ENCODE measurements at regions not wholly inside any gene's neighbourhood (a gene's known extent, or its start where the extent isn't known, plus 50 kb on each side); places are given as distances from the start of the nearest gene placed in this dataset.
"Not testable (repeated sequence)": the region's sequence is repeated elsewhere in the genome, so short reads cannot be mapped to it uniquely, and the experiment has no call there.

DNA sequence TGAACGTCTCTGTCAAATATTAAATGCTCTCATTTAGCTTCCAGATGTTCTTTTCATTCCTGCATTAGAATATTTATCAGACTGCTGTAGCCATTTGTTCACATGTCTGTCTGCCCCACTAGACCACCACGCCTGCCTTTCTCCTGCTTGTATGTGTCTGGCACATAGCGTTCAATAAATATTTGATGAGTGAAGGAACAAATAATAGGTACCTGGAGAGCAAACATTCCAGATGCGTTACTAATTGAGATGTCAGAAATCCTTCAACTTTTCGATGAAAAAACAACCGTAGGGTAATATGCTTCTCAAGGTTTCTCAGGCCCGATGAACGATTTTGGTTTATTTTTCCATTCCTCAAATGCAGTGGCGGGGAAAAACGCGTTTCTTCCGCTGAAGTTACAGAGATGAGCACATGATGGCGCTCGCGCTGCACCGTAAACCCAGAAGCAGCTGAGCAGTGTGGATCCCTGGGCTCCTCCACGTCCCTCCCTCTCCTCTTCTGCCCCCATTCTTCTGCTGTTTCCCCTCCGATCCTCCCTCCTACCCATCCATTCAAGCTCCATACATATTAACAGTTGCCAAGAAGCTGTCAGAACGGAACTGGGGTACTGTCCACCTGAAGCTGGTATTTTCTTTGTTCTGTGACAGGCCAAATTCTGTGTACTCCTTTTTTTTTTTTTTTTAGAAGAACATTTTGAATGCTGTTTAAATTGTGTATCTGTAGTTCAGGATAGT, 245.4 kb downstream of the MPDZ start:
- 11 to 12% methylated on average over 19 of the region's 19 CpGs for WGBS, 2 donors
- Histone ChIP-seq H3K36me3 (ENCODE audit: control insufficient read depth in 2 of 2, insufficient read depth in 2 of 2, low read length in 1 of 2) (no peaks in the 10 kb centered on the region), H3K4me3 (ENCODE audit: low read depth in 1 of 2, low read length in 2 of 2) (no peak overlapping the region), H3K27me3 (ENCODE audit: control insufficient read depth in 1 of 2, insufficient read depth in 2 of 2, low read length in 2 of 2) (no peaks in the 10 kb centered on the region), H3K4me1 (ENCODE audit: control insufficient read depth in 2 of 2, insufficient read depth in 2 of 2, low read length in 1 of 2) (no peaks in the 10 kb centered on the region), H3K9me3 (ENCODE audit: control insufficient read depth in 2 of 2, insufficient read depth in 1 of 2, low read depth in 1 of 2, low read length in 1 of 2) (no peaks in the 10 kb centered on the region), H3K27ac (ENCODE audit: low read depth in 2 of 2, low read length in 1 of 2) (no peak overlapping the region)

DNA sequence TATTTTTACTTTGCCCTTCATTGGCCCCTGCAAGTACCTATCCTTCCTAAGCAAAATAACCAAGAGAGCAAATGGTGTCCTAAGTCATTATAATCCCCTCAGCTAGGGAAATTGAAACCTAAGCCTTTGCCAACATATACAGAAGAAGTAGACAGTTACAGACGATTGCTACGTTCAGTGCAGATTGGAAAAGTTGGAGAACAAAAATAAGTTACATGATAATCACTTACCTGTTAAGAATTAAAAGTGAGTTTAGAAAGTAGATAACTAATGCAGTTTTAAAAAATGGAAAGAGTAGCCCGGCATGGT, 244.8 kb downstream of the MPDZ start:
- Histone ChIP-seq H3K27me3 (ENCODE audit: control insufficient read depth in 1 of 2, insufficient read depth in 2 of 2, low read length in 2 of 2) (no peaks in the 10 kb centered on the region), H3K36me3 (ENCODE audit: control insufficient read depth in 2 of 2, insufficient read depth in 2 of 2, low read length in 1 of 2) (no peaks in the 10 kb centered on the region), H3K4me1 (ENCODE audit: control insufficient read depth in 2 of 2, insufficient read depth in 2 of 2, low read length in 1 of 2) (no peaks in the 10 kb centered on the region), H3K27ac (ENCODE audit: low read depth in 2 of 2, low read length in 1 of 2) (no peak overlapping the region), H3K4me3 (ENCODE audit: low read depth in 1 of 2, low read length in 2 of 2) (no peak overlapping the region), H3K9me3 (ENCODE audit: control insufficient read depth in 2 of 2, insufficient read depth in 1 of 2, low read depth in 1 of 2, low read length in 1 of 2) (no peaks in the 10 kb centered on the region)
- 37 to 40% methylated on average over 3 of the region's 3 CpGs for WGBS, 2 donors

DNA sequence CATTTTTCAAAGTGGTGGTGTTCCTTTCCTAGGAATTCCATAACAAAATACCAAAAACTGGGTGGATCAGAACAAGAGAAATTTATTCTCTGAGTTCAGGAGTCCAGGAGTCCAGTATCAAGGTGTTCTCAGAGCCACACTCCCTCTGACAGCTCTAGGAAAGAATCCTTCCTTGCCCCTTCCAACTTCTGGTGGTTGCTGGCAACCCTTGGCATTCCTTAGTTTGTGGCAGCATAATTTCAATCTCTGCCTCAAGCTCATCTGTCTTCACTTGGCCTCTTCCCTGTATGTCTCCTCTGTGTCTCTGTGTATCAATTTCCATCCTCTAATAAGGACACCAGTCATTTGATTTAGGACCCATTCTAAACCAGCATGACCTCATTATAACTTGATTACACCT, 243.7 kb downstream of the MPDZ start:
- Histone ChIP-seq H3K4me1 (ENCODE audit: control insufficient read depth in 2 of 2, insufficient read depth in 2 of 2, low read length in 1 of 2) (no peaks in the 10 kb centered on the region), H3K9me3 (ENCODE audit: control insufficient read depth in 2 of 2, insufficient read depth in 1 of 2, low read depth in 1 of 2, low read length in 1 of 2) (no peaks in the 10 kb centered on the region), H3K36me3 (ENCODE audit: control insufficient read depth in 2 of 2, insufficient read depth in 2 of 2, low read length in 1 of 2) (no peaks in the 10 kb centered on the region), H3K27me3 (ENCODE audit: control insufficient read depth in 1 of 2, insufficient read depth in 2 of 2, low read length in 2 of 2) (no peaks in the 10 kb centered on the region), H3K4me3 (ENCODE audit: low read depth in 1 of 2, low read length in 2 of 2) (no peak overlapping the region), H3K27ac (ENCODE audit: low read depth in 2 of 2, low read length in 1 of 2) (no peak overlapping the region)

DNA sequence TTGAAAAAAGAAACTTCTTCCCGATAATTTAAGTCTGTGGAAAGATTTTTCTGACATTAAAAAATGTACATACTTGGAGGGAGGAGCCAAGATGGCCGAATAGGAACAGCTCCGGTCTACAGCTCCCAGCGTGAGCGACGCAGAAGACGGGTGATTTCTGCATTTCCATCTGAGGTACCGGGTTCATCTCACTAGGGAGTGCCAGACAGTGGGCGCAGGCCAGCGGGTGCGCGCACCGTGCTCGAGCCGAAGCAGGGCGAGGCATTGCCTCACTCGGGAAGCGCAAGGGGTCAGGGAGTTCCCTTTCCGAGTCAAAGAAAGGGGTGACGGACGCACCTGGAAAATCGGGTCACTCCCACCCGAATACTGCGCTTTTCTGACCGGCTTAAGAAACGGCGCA, 241.7 kb downstream of the MPDZ start:
- not testable (repeated sequence) for H3K27ac ChIP-seq (ENCODE audit: low read depth in 2 of 2, low read length in 1 of 2); H3K4me1 ChIP-seq (ENCODE audit: control insufficient read depth in 2 of 2, insufficient read depth in 2 of 2, low read length in 1 of 2); H3K27me3 ChIP-seq (ENCODE audit: control insufficient read depth in 1 of 2, insufficient read depth in 2 of 2, low read length in 2 of 2); H3K9me3 ChIP-seq (ENCODE audit: control insufficient read depth in 2 of 2, insufficient read depth in 1 of 2, low read depth in 1 of 2, low read length in 1 of 2); H3K36me3 ChIP-seq (ENCODE audit: control insufficient read depth in 2 of 2, insufficient read depth in 2 of 2, low read length in 1 of 2); H3K4me3 ChIP-seq (ENCODE audit: low read depth in 1 of 2, low read length in 2 of 2)
- 89 to 90% methylated on average over 25 to 27 of the region's 27 CpGs for WGBS, 2 donors

DNA sequence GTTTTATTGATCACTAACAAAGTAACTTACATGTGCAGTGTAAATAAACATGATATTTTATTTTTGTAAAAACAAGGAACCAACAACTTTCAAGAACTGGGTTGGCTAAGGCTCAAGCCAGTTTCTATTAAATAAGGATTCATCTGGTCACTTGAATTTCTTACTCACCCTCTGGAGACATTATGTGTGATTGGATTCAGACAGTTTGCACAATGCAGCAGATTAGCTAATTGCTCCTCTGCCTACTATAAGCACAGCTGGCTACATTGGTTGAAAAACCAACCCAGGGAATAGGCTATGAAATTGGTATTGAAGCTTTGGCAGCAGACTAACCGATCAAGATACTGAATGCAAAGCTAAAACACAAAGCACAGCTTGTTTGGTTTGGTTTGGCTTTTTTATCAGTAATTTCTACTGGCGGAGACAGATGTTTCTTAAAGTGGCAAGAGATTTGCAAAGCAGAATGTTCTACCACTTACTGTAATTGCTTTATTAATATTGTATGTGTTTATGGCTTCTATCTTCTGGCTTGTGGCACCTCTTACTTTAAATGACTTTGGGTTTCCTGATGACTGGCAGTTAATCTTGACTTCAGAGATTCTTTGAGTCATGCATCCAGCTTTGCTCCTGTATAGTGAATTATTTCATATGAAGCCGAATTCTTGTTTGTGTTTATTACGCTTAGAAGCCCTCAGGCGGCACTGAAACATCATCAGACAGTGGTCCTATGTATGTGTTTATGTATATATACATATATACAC, 231.5 kb downstream of the MPDZ start:
- H3K36me3 ChIP-seq (ENCODE audit: control insufficient read depth in 2 of 2, insufficient read depth in 2 of 2, low read length in 1 of 2) = no peaks in the 10 kb centered on the region
- H3K9me3 ChIP-seq (ENCODE audit: control insufficient read depth in 2 of 2, insufficient read depth in 1 of 2, low read depth in 1 of 2, low read length in 1 of 2) = no peaks in the 10 kb centered on the region
- H3K27ac ChIP-seq (ENCODE audit: low read depth in 2 of 2, low read length in 1 of 2) = no peak overlapping the region
- H3K4me3 ChIP-seq (ENCODE audit: low read depth in 1 of 2, low read length in 2 of 2) = no peak overlapping the region
- no peaks in the 10 kb centered on the region for H3K4me1 ChIP-seq (ENCODE audit: control insufficient read depth in 2 of 2, insufficient read depth in 2 of 2, low read length in 1 of 2)
- no peaks in the 10 kb centered on the region for H3K27me3 ChIP-seq (ENCODE audit: control insufficient read depth in 1 of 2, insufficient read depth in 2 of 2, low read length in 2 of 2)
- WGBS, 2 donors = 85 to 89% methylated on average over 5 of the region's 5 CpGs

DNA sequence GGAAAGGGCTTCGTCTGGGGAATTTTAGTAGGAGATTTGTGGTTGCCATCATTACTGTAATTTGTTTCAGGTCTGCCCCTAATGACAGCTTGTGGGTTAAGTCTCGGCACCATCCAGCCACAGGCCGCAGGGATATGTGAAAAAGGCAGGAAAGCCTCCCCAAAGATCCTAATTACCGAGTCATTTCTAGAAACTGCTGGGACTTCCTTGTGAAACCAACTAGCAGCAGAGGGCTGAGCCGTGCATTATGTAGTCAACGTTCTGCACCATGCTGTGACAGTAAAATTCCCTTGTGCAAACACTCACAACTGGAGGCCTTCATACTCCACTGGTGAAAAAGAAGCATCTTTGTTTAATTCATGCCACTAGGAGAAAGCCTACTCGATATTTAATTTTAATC, 230.3 kb downstream of the MPDZ start:
- WGBS, 2 donors = 73 to 78% methylated on average over 7 of the region's 7 CpGs
- Histone ChIP-seq H3K9me3 (ENCODE audit: control insufficient read depth in 2 of 2, insufficient read depth in 1 of 2, low read depth in 1 of 2, low read length in 1 of 2) (no peaks in the 10 kb centered on the region), H3K4me1 (ENCODE audit: control insufficient read depth in 2 of 2, insufficient read depth in 2 of 2, low read length in 1 of 2) (no peaks in the 10 kb centered on the region), H3K4me3 (ENCODE audit: low read depth in 1 of 2, low read length in 2 of 2) (no peak overlapping the region), H3K27me3 (ENCODE audit: control insufficient read depth in 1 of 2, insufficient read depth in 2 of 2, low read length in 2 of 2) (no peaks in the 10 kb centered on the region), H3K36me3 (ENCODE audit: control insufficient read depth in 2 of 2, insufficient read depth in 2 of 2, low read length in 1 of 2) (no peaks in the 10 kb centered on the region), H3K27ac (ENCODE audit: low read depth in 2 of 2, low read length in 1 of 2) (no peak overlapping the region)

DNA sequence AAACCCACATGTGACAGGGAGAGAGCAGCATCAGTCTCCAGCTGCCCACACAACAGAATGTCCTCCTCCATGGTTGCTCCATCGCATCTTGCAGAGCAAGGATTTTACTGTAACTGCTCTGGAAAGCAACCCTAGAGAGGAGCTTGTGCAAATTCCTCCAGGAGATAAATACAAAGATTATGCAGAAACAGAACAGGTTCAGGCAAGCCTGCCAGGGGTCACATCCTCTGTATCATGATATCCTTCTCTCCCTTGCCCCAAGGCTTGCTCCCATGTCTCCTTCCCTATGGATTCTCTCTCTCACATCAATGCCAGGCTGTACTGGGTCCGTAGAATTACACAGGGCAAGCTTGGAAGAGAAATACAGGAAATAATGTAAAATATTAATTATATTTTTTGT, 226.0 kb downstream of the MPDZ start:
- Histone ChIP-seq H3K4me3 (ENCODE audit: low read depth in 1 of 2, low read length in 2 of 2) (no peak overlapping the region), H3K4me1 (ENCODE audit: control insufficient read depth in 2 of 2, insufficient read depth in 2 of 2, low read length in 1 of 2) (no peaks in the 10 kb centered on the region), H3K36me3 (ENCODE audit: control insufficient read depth in 2 of 2, insufficient read depth in 2 of 2, low read length in 1 of 2) (no peaks in the 10 kb centered on the region), H3K27ac (ENCODE audit: low read depth in 2 of 2, low read length in 1 of 2) (no peak overlapping the region), H3K9me3 (ENCODE audit: control insufficient read depth in 2 of 2, insufficient read depth in 1 of 2, low read depth in 1 of 2, low read length in 1 of 2) (no peaks in the 10 kb centered on the region), H3K27me3 (ENCODE audit: control insufficient read depth in 1 of 2, insufficient read depth in 2 of 2, low read length in 2 of 2) (no peaks in the 10 kb centered on the region)
- 42 to 50% methylated on average over 2 of the region's 2 CpGs for WGBS, 2 donors

DNA sequence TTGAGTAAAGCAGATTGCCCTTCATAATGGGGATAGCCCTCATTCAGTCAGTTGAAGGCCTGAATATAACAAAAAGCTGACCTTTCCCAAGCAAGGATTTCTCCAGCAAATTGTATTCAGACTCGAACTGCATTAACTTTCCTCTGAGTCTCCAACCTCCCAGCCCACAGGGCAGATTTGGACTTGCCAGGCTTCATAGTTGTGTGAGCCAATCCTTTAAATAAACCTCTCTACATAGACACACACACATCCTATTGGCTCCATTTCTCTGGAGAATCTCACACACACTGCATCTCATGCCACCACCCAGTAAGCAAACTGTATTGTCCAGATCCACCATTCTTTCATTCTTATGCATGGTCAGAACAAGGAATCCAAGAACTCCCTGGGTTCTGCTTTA, 225.1 kb downstream of the MPDZ start:
- no peak overlapping the region for H3K4me3 ChIP-seq (ENCODE audit: low read depth in 1 of 2, low read length in 2 of 2)
- no peaks in the 10 kb centered on the region for H3K36me3 ChIP-seq (ENCODE audit: control insufficient read depth in 2 of 2, insufficient read depth in 2 of 2, low read length in 1 of 2)
- H3K9me3 ChIP-seq (ENCODE audit: control insufficient read depth in 2 of 2, insufficient read depth in 1 of 2, low read depth in 1 of 2, low read length in 1 of 2) = no peaks in the 10 kb centered on the region
- no peaks in the 10 kb centered on the region for H3K4me1 ChIP-seq (ENCODE audit: control insufficient read depth in 2 of 2, insufficient read depth in 2 of 2, low read length in 1 of 2)
- no peak overlapping the region for H3K27ac ChIP-seq (ENCODE audit: low read depth in 2 of 2, low read length in 1 of 2)
- 39 to 44% methylated on average over 1 of the region's 1 CpG for WGBS, 2 donors
- H3K27me3 ChIP-seq (ENCODE audit: control insufficient read depth in 1 of 2, insufficient read depth in 2 of 2, low read length in 2 of 2) = no peaks in the 10 kb centered on the region

All from esophagus (tissue), 2 donors.